WTC11 (cell line): ENCODE measurements at regions not wholly inside any gene's neighbourhood (a gene's known extent, or its start where the extent isn't known, plus 50 kb on each side); places are given as distances from the start of the nearest gene placed in this dataset.

ENCODE experiments used
- ATAC-seq: fragments of 200-7000 bp; cut with Tn5 transposase; 2 replicates; pipeline ENCODE4 v1.10.0; 2021; ENCODE audit warnings: mild to moderate bottlenecking, moderate library complexity
- CTCF ChIA-PET: fragments of 300-600 bp; sonication (Branson Sonifier 250); formaldehyde crosslinking; loops from one replicate; lab custom pipeline; 2021; ENCODE audit warnings: antibody characterized with exemption; lab: Charles Lee
- POLR2A ChIA-PET: fragments of 350-600 bp; sonication (Branson Sonifier 250); formaldehyde crosslinking; loops from one replicate; lab custom pipeline; 2021; ENCODE audit warnings: antibody characterized with exemption; lab: Charles Lee
- DNase-seq: peaks from one replicate; pipeline ENCODE4 v3.0.0; 2021; ENCODE audit warnings: low spot score
- H3K27ac Mint-ChIP-seq: 2 replicates; pipeline ENCODE4 v1.8.0; 2021; ENCODE audit warnings: mixed read lengths
- H3K27me3 Mint-ChIP-seq: 2 replicates; pipeline ENCODE4 v1.8.0; 2021; ENCODE audit warnings: low read depth, mild to moderate bottlenecking, moderate library complexity, mixed read lengths
- H3K36me3 Mint-ChIP-seq: 2 replicates; pipeline ENCODE4 v1.8.0; 2021; ENCODE audit warnings: mixed read lengths
- H3K4me1 Mint-ChIP-seq: 2 replicates; pipeline ENCODE4 v1.8.0; 2022; ENCODE audit warnings: mixed read lengths
- H3K4me3 Mint-ChIP-seq: 2 replicates; pipeline ENCODE4 v1.8.0; 2021; ENCODE audit warnings: mild to moderate bottlenecking, moderate library complexity, mixed read lengths
- H3K9me3 Mint-ChIP-seq: 2 replicates; pipeline ENCODE4 v1.8.0; 2021; ENCODE audit warnings: mixed read lengths
- EMX1 ChIP-seq: fragments of 250-450 bp; sonication (Bioruptor Pico); IDR thresholded peaks from 2 replicates; pipeline ENCODE4 v1.8.0; 2021; ENCODE audit warnings: mild to moderate bottlenecking
- FOXJ3 ChIP-seq: sonication (generic); formaldehyde crosslinking; IDR thresholded peaks from 2 replicates; pipeline ENCODE4 v1.9.0; 2021; ENCODE audit warnings: missing genetic modification reagents, mild to moderate bottlenecking, borderline replicate concordance
- SOX15 ChIP-seq: fragments of 250-450 bp; sonication (Bioruptor Pico); IDR thresholded peaks from 2 replicates; pipeline ENCODE4 v1.9.0; 2021; ENCODE audit warnings: mild to moderate bottlenecking
- ZNF138 ChIP-seq: sonication (generic); formaldehyde crosslinking; conservative IDR thresholded peaks from 2 replicates; pipeline ENCODE4 v1.8.1; 2022; ENCODE audit warnings: mild to moderate bottlenecking, moderate library complexity, missing genetic modification reagents
- ZNF232 ChIP-seq: sonication (generic); formaldehyde crosslinking; IDR thresholded peaks from 2 replicates; pipeline ENCODE4 v1.8.0; 2022; ENCODE audit warnings: mild to moderate bottlenecking, missing genetic modification reagents
- TF ChIP-seq, protein P1 (sequence below): sonication (generic); formaldehyde crosslinking; conservative IDR thresholded peaks from 2 replicates; pipeline ENCODE4 v1.8.1; 2023; ENCODE audit warnings: mild to moderate bottlenecking, low read depth, missing genetic modification reagents, moderate library complexity
- TF ChIP-seq, protein P2 (sequence below): fragments of 250-450 bp; sonication (Bioruptor Pico); IDR thresholded peaks from 2 replicates; pipeline ENCODE4 v1.9.0; 2021; ENCODE audit warnings: mild to moderate bottlenecking, borderline replicate concordance
- TF ChIP-seq, protein P3 (sequence below): sonication (generic); formaldehyde crosslinking; IDR thresholded peaks from 2 replicates; pipeline ENCODE4 v1.8.0; 2022; ENCODE audit warnings: missing genetic modification reagents
- TF ChIP-seq, protein P4 (sequence below): sonication (generic); formaldehyde crosslinking; IDR thresholded peaks from 2 replicates; pipeline ENCODE4 v1.8.0; 2022; ENCODE audit warnings: mild to moderate bottlenecking, missing genetic modification reagents
- TF ChIP-seq, protein P5 (sequence below): sonication (generic); formaldehyde crosslinking; IDR thresholded peaks from 2 replicates; pipeline ENCODE4 v1.8.1; 2022; ENCODE audit warnings: low read depth, mild to moderate bottlenecking, moderate library complexity, missing genetic modification reagents, borderline replicate concordance
- TF ChIP-seq, protein P6 (sequence below): sonication (generic); formaldehyde crosslinking; IDR thresholded peaks from 2 replicates; pipeline ENCODE4 v1.8.0; 2023; ENCODE audit warnings: missing genetic modification reagents

DNA sequence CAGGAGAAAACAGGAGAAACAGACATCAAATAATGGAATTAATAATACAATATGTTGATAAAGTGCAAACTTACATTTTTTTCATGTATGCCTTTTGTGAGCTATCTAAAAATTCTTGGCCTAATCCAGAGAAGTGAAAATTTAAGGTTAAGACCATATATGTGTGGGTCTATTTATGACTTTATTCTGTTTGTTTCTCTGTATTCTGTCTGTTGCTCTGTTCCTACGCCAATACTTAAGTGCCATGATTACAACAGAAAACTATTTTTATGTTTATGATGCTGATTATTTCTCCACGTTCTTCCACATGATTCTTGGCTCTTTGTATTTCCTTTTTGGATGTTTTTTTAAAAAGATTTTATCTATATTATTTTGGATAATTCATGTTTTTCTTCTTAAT is 109.6 kb upstream of the MAP3K4 start:
- H3K4me1 Mint-ChIP-seq, result peaks cover 69% of the 10 kb centered on the region
- no peak overlapping the region for H3K27ac Mint-ChIP-seq
- peaks cover 3% of the 10 kb centered on the region for H3K36me3 Mint-ChIP-seq

More for the DNA sequence above, 109.6 kb upstream of the MAP3K4 start:
- DNase-seq (no peak), ATAC-seq (no peak)
- H3K4me3 Mint-ChIP-seq, result no peak overlapping the region
- POLR2A ChIA-PET, result no interaction called here
- TF ChIP-seq FOXJ3 (CRISPR knock-in tag) (no peak), ZNF138 (CRISPR knock-in tag) (no peak), EMX1 (CRISPR knock-in tag) (no peak), ZNF232 (CRISPR knock-in tag) (no peak), SOX15 (CRISPR knock-in tag) (no peak)
- TF ChIP-seq, protein P1, sequence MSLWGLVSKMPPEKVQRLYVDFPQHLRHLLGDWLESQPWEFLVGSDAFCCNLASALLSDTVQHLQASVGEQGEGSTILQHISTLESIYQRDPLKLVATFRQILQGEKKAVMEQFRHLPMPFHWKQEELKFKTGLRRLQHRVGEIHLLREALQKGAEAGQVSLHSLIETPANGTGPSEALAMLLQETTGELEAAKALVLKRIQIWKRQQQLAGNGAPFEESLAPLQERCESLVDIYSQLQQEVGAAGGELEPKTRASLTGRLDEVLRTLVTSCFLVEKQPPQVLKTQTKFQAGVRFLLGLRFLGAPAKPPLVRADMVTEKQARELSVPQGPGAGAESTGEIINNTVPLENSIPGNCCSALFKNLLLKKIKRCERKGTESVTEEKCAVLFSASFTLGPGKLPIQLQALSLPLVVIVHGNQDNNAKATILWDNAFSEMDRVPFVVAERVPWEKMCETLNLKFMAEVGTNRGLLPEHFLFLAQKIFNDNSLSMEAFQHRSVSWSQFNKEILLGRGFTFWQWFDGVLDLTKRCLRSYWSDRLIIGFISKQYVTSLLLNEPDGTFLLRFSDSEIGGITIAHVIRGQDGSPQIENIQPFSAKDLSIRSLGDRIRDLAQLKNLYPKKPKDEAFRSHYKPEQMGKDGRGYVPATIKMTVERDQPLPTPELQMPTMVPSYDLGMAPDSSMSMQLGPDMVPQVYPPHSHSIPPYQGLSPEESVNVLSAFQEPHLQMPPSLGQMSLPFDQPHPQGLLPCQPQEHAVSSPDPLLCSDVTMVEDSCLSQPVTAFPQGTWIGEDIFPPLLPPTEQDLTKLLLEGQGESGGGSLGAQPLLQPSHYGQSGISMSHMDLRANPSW (CRISPR knock-in tag), result no peak
- TF ChIP-seq, protein P2, sequence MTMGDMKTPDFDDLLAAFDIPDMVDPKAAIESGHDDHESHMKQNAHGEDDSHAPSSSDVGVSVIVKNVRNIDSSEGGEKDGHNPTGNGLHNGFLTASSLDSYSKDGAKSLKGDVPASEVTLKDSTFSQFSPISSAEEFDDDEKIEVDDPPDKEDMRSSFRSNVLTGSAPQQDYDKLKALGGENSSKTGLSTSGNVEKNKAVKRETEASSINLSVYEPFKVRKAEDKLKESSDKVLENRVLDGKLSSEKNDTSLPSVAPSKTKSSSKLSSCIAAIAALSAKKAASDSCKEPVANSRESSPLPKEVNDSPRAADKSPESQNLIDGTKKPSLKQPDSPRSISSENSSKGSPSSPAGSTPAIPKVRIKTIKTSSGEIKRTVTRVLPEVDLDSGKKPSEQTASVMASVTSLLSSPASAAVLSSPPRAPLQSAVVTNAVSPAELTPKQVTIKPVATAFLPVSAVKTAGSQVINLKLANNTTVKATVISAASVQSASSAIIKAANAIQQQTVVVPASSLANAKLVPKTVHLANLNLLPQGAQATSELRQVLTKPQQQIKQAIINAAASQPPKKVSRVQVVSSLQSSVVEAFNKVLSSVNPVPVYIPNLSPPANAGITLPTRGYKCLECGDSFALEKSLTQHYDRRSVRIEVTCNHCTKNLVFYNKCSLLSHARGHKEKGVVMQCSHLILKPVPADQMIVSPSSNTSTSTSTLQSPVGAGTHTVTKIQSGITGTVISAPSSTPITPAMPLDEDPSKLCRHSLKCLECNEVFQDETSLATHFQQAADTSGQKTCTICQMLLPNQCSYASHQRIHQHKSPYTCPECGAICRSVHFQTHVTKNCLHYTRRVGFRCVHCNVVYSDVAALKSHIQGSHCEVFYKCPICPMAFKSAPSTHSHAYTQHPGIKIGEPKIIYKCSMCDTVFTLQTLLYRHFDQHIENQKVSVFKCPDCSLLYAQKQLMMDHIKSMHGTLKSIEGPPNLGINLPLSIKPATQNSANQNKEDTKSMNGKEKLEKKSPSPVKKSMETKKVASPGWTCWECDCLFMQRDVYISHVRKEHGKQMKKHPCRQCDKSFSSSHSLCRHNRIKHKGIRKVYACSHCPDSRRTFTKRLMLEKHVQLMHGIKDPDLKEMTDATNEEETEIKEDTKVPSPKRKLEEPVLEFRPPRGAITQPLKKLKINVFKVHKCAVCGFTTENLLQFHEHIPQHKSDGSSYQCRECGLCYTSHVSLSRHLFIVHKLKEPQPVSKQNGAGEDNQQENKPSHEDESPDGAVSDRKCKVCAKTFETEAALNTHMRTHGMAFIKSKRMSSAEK, result no peak
- TF ChIP-seq, protein P3, sequence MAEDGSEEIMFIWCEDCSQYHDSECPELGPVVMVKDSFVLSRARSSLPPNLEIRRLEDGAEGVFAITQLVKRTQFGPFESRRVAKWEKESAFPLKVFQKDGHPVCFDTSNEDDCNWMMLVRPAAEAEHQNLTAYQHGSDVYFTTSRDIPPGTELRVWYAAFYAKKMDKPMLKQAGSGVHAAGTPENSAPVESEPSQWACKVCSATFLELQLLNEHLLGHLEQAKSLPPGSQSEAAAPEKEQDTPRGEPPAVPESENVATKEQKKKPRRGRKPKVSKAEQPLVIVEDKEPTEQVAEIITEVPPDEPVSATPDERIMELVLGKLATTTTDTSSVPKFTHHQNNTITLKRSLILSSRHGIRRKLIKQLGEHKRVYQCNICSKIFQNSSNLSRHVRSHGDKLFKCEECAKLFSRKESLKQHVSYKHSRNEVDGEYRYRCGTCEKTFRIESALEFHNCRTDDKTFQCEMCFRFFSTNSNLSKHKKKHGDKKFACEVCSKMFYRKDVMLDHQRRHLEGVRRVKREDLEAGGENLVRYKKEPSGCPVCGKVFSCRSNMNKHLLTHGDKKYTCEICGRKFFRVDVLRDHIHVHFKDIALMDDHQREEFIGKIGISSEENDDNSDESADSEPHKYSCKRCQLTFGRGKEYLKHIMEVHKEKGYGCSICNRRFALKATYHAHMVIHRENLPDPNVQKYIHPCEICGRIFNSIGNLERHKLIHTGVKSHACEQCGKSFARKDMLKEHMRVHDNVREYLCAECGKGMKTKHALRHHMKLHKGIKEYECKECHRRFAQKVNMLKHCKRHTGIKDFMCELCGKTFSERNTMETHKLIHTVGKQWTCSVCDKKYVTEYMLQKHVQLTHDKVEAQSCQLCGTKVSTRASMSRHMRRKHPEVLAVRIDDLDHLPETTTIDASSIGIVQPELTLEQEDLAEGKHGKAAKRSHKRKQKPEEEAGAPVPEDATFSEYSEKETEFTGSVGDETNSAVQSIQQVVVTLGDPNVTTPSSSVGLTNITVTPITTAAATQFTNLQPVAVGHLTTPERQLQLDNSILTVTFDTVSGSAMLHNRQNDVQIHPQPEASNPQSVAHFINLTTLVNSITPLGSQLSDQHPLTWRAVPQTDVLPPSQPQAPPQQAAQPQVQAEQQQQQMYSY (CRISPR knock-in tag), result no peak
- TF ChIP-seq, protein P4, sequence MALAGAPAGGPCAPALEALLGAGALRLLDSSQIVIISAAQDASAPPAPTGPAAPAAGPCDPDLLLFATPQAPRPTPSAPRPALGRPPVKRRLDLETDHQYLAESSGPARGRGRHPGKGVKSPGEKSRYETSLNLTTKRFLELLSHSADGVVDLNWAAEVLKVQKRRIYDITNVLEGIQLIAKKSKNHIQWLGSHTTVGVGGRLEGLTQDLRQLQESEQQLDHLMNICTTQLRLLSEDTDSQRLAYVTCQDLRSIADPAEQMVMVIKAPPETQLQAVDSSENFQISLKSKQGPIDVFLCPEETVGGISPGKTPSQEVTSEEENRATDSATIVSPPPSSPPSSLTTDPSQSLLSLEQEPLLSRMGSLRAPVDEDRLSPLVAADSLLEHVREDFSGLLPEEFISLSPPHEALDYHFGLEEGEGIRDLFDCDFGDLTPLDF (CRISPR knock-in tag), result no peak
- TF ChIP-seq, protein P5, sequence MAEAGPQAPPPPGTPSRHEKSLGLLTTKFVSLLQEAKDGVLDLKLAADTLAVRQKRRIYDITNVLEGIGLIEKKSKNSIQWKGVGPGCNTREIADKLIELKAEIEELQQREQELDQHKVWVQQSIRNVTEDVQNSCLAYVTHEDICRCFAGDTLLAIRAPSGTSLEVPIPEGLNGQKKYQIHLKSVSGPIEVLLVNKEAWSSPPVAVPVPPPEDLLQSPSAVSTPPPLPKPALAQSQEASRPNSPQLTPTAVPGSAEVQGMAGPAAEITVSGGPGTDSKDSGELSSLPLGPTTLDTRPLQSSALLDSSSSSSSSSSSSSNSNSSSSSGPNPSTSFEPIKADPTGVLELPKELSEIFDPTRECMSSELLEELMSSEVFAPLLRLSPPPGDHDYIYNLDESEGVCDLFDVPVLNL (CRISPR knock-in tag), result no peak
- TF ChIP-seq, protein P6, sequence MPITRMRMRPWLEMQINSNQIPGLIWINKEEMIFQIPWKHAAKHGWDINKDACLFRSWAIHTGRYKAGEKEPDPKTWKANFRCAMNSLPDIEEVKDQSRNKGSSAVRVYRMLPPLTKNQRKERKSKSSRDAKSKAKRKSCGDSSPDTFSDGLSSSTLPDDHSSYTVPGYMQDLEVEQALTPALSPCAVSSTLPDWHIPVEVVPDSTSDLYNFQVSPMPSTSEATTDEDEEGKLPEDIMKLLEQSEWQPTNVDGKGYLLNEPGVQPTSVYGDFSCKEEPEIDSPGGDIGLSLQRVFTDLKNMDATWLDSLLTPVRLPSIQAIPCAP, result no peak
- TF ChIP-seq, all 79 proteins: peak for 0
- Mint-ChIP-seq H3K9me3 (peaks cover 3% of the 10 kb centered on the region), H3K27me3 (no peaks in the 10 kb centered on the region)
- CTCF ChIA-PET, result no interaction called here
